GM12878 (cell line): ENCODE measurements at regions not wholly inside any gene's neighbourhood (a gene's known extent, or its start where the extent isn't known, plus 50 kb on each side); places are given as distances from the start of the nearest gene placed in this dataset.

Source experiments
- CEBPB ChIP-seq, 2 experiments: fragments of 150-350 bp in 1 of 2; IDR thresholded peaks; 2 replicates each; pipeline ENCODE4 v1.6.1; 2012 to 2014; ENCODE audit warnings: low read depth in 2 of 2, low read length in 2 of 2, borderline replicate concordance in 1 of 2, inconsistent platforms in 1 of 2
- EP300 ChIP-seq, 2 experiments: fragments of 150-350 bp in 1 of 2; IDR thresholded peaks; 2 replicates each; pipeline ENCODE4 v1.6.1; 2011 to 2012; ENCODE audit warnings: low read depth in 2 of 2, low read length in 2 of 2, borderline replicate concordance in 1 of 2, improper control_type of control experiment in 1 of 2, inconsistent platforms in 1 of 2; ENCODE audit not compliant: control insufficient read depth in 1 of 2
- EZH2 ChIP-seq: IDR thresholded peaks from 2 replicates; pipeline ENCODE4 v1.6.1; 2012; ENCODE audit warnings: low read depth, mild to moderate bottlenecking, control low read depth, inconsistent platforms, low read length, borderline replicate concordance; ENCODE audit not compliant: control insufficient read depth
- JUNB ChIP-seq: IDR thresholded peaks from 2 replicates; pipeline ENCODE4 v1.6.1; 2016; ENCODE audit warnings: antibody characterized with exemption, mild to moderate bottlenecking
- MEF2A ChIP-seq: IDR thresholded peaks from 2 replicates; pipeline ENCODE4 v1.6.1; 2011; ENCODE audit warnings: low read depth, mild to moderate bottlenecking, low read length, moderate library complexity; ENCODE audit not compliant: insufficient read depth
- REST ChIP-seq: IDR thresholded peaks from 2 replicates; pipeline ENCODE4 v1.6.1; 2012; ENCODE audit warnings: mild to moderate bottlenecking, low read depth, low read length
- ZBTB11 ChIP-seq: fragments of 450-650 bp; formaldehyde crosslinking; IDR thresholded peaks from 2 replicates; pipeline ENCODE4 v1.5.0; 2022; ENCODE audit warnings: mild to moderate bottlenecking, missing genetic modification characterization
- TF ChIP-seq, protein P1 (sequence below): IDR thresholded peaks from 2 replicates; pipeline ENCODE4 v1.6.1; 2012; ENCODE audit warnings: low read length, inconsistent platforms
- TF ChIP-seq, protein P2 (sequence below): fragments of 450-650 bp; formaldehyde crosslinking; IDR thresholded peaks from 2 replicates; pipeline ENCODE4 v1.4.0; 2022; ENCODE audit warnings: mild to moderate bottlenecking, moderate library complexity
- TF ChIP-seq, protein P3 (sequence below): fragments of 450-650 bp; formaldehyde crosslinking; IDR thresholded peaks from 2 replicates; pipeline ENCODE4 v1.4.0; 2020; ENCODE audit warnings: mild to moderate bottlenecking, moderate library complexity
- TF ChIP-seq, protein P4 (sequence below): fragments of 450-650 bp; IDR thresholded peaks from 2 replicates; pipeline ENCODE4 v1.6.1; 2017; ENCODE audit warnings: mild to moderate bottlenecking
- TF ChIP-seq, protein P5 (sequence below), 3 experiments: IDR thresholded peaks in 2 of 3; conservative IDR thresholded peaks in 1 of 3; 2 replicates each; pipeline ENCODE4 v1.5.1; 2011; ENCODE audit warnings: low read depth in 3 of 3, low read length in 3 of 3, mild to moderate bottlenecking in 3 of 3, control low read depth in 2 of 3, moderate library complexity in 2 of 3, inconsistent platforms in 1 of 3, mixed read lengths in 1 of 3; ENCODE audit not compliant: control insufficient read depth in 2 of 3, insufficient read depth in 1 of 3; ENCODE audit errors: extremely low read depth in 1 of 3

DNA sequence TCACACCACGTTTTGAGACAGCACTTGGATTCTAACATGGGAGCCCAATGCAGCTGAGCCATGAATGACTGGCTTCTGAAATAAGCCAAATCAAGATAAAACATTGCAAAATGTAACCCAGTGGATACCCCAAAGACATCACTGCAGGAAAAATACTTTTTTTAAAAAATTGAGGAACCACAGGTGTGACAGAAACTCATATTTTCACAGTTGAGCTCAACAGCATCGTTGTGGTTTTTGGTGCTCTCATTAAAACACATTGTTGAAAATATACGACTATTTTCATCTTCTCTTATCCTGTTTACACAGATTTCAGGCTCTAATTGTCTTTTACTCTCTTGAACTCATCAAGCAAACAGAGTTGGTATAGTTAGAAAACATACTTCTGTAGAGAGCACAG is 429.3 kb upstream of the VRK2 start:
- TF ChIP-seq, protein P1, sequence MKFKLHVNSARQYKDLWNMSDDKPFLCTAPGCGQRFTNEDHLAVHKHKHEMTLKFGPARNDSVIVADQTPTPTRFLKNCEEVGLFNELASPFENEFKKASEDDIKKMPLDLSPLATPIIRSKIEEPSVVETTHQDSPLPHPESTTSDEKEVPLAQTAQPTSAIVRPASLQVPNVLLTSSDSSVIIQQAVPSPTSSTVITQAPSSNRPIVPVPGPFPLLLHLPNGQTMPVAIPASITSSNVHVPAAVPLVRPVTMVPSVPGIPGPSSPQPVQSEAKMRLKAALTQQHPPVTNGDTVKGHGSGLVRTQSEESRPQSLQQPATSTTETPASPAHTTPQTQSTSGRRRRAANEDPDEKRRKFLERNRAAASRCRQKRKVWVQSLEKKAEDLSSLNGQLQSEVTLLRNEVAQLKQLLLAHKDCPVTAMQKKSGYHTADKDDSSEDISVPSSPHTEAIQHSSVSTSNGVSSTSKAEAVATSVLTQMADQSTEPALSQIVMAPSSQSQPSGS: no peak
- TF ChIP-seq EP300 (IDR thresholded peaks at IDR 0.05; ENCODE audit: borderline replicate concordance in 1 of 2, control insufficient read depth in 1 of 2, low read depth in 2 of 2, low read length in 2 of 2) (peak; percentile 48 to 67; a peak in 1 of 4 replicates), EZH2 (no peak), CEBPB (IDR thresholded peaks at IDR 0.05; ENCODE audit: borderline replicate concordance in 1 of 2, low read depth in 2 of 2, low read length in 2 of 2) (no peak), ZBTB11 (CRISPR knock-in tag) (no peak), REST (no peak), MEF2A (no peak), JUNB (no peak)
- TF ChIP-seq, protein P2, sequence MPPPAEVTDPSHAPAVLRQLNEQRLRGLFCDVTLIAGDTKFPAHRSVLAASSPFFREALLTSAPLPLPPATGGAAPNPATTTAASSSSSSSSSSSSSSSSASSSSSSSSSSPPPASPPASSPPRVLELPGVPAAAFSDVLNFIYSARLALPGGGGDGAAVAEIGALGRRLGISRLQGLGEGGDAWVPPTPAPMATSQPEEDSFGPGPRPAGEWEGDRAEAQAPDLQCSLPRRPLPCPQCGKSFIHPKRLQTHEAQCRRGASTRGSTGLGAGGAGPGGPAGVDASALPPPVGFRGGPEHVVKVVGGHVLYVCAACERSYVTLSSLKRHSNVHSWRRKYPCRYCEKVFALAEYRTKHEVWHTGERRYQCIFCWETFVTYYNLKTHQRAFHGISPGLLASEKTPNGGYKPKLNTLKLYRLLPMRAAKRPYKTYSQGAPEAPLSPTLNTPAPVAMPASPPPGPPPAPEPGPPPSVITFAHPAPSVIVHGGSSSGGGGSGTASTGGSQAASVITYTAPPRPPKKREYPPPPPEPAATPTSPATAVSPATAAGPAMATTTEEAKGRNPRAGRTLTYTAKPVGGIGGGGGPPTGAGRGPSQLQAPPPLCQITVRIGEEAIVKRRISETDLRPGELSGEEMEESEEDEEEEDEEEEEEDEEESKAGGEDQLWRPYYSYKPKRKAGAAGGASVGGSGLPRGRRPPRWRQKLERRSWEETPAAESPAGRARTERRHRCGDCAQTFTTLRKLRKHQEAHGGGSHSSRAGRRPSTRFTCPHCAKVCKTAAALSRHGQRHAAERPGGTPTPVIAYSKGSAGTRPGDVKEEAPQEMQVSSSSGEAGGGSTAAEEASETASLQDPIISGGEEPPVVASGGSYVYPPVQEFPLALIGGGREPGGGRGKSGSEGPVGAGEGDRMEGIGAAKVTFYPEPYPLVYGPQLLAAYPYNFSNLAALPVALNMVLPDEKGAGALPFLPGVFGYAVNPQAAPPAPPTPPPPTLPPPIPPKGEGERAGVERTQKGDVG (CRISPR knock-in tag): no peak
- TF ChIP-seq, protein P3, sequence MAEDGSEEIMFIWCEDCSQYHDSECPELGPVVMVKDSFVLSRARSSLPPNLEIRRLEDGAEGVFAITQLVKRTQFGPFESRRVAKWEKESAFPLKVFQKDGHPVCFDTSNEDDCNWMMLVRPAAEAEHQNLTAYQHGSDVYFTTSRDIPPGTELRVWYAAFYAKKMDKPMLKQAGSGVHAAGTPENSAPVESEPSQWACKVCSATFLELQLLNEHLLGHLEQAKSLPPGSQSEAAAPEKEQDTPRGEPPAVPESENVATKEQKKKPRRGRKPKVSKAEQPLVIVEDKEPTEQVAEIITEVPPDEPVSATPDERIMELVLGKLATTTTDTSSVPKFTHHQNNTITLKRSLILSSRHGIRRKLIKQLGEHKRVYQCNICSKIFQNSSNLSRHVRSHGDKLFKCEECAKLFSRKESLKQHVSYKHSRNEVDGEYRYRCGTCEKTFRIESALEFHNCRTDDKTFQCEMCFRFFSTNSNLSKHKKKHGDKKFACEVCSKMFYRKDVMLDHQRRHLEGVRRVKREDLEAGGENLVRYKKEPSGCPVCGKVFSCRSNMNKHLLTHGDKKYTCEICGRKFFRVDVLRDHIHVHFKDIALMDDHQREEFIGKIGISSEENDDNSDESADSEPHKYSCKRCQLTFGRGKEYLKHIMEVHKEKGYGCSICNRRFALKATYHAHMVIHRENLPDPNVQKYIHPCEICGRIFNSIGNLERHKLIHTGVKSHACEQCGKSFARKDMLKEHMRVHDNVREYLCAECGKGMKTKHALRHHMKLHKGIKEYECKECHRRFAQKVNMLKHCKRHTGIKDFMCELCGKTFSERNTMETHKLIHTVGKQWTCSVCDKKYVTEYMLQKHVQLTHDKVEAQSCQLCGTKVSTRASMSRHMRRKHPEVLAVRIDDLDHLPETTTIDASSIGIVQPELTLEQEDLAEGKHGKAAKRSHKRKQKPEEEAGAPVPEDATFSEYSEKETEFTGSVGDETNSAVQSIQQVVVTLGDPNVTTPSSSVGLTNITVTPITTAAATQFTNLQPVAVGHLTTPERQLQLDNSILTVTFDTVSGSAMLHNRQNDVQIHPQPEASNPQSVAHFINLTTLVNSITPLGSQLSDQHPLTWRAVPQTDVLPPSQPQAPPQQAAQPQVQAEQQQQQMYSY (CRISPR knock-in tag): no peak
- TF ChIP-seq, protein P4, sequence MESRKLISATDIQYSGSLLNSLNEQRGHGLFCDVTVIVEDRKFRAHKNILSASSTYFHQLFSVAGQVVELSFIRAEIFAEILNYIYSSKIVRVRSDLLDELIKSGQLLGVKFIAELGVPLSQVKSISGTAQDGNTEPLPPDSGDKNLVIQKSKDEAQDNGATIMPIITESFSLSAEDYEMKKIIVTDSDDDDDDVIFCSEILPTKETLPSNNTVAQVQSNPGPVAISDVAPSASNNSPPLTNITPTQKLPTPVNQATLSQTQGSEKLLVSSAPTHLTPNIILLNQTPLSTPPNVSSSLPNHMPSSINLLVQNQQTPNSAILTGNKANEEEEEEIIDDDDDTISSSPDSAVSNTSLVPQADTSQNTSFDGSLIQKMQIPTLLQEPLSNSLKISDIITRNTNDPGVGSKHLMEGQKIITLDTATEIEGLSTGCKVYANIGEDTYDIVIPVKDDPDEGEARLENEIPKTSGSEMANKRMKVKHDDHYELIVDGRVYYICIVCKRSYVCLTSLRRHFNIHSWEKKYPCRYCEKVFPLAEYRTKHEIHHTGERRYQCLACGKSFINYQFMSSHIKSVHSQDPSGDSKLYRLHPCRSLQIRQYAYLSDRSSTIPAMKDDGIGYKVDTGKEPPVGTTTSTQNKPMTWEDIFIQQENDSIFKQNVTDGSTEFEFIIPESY: no peak
- TF ChIP-seq, protein P5, sequence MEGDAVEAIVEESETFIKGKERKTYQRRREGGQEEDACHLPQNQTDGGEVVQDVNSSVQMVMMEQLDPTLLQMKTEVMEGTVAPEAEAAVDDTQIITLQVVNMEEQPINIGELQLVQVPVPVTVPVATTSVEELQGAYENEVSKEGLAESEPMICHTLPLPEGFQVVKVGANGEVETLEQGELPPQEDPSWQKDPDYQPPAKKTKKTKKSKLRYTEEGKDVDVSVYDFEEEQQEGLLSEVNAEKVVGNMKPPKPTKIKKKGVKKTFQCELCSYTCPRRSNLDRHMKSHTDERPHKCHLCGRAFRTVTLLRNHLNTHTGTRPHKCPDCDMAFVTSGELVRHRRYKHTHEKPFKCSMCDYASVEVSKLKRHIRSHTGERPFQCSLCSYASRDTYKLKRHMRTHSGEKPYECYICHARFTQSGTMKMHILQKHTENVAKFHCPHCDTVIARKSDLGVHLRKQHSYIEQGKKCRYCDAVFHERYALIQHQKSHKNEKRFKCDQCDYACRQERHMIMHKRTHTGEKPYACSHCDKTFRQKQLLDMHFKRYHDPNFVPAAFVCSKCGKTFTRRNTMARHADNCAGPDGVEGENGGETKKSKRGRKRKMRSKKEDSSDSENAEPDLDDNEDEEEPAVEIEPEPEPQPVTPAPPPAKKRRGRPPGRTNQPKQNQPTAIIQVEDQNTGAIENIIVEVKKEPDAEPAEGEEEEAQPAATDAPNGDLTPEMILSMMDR (IDR thresholded peaks at IDR 0.05 in 2 of 3, conservative IDR thresholded peaks at IDR 0.05 in 1 of 3; ENCODE audit: control insufficient read depth in 2 of 3, extremely low read depth in 1 of 3, insufficient read depth in 1 of 3, low read depth in 3 of 3, low read length in 3 of 3): no peak
